Upper lobe of left lung (tissue), 6 donors: ENCODE measurements at regions not wholly inside any gene's neighbourhood (a gene's known extent, or its start where the extent isn't known, plus 50 kb on each side); places are given as distances from the start of the nearest gene placed in this dataset.

Experiments used
- ATAC-seq, 2 donors: fragments of 200-7000 bp; cut with Tn5 transposase; one replicate each; pipeline ENCODE4 v1.9.1; 2022; ENCODE audit warnings: mild to moderate bottlenecking in 2 of 2, moderate library complexity in 2 of 2; ENCODE audit not compliant: low FRiP score in 2 of 2
- DNase-seq, 2 donors: peaks; one replicate each; pipeline ENCODE4 v3.0.0-alpha.2; 2019 to 2020
- H3K27ac ChIP-seq, 4 donors: fragments of 200-600 bp; sonication (generic); one replicate each; pipeline ENCODE4 v1.5.1; 2016 to 2019
- H3K27me3 ChIP-seq, 4 donors: fragments of 200-600 bp; sonication (generic); one replicate each; pipeline ENCODE4 v1.5.1; 2017 to 2019
- H3K36me3 ChIP-seq, 4 donors: fragments of 200-600 bp; sonication (generic); one replicate each; pipeline ENCODE4 v1.5.1; 2016 to 2019
- H3K4me1 ChIP-seq, 4 donors: fragments of 200-600 bp; sonication (generic); one replicate each; pipeline ENCODE4 v1.5.1; 2018 to 2019
- H3K4me3 ChIP-seq, 4 donors: fragments of 200-600 bp; sonication (generic); one replicate each; pipeline ENCODE4 v1.5.1; 2017 to 2019; ENCODE audit warnings: mild to moderate bottlenecking in 2 of 4, moderate library complexity in 1 of 4
- H3K9me3 ChIP-seq, 4 donors: fragments of 200-600 bp; sonication (generic); one replicate each; pipeline ENCODE4 v1.5.1; 2018 to 2019
- POLR2AphosphoS5 ChIP-seq, 2 donors: sonication (generic); formaldehyde crosslinking; IDR thresholded peaks; one replicate each; pipeline ENCODE4 v1.5.1; 2017; ENCODE audit warnings: antibody characterized with exemption in 2 of 2
- WGBS, 2 donors: methylation state at CpG; one replicate each; pipeline ENCODE4 v1.1.5; 2017 to 2018; 5-methylcytosine and 5-hydroxymethylcytosine counted together
- TF ChIP-seq, protein P1 (sequence below), 6 experiments: fragments of 450-650 bp in 4 of 6; fragments of 200-600 bp in 2 of 6; sonication (generic) in 2 of 6; IDR thresholded peaks; one replicate each; pipeline ENCODE4 v1.5.1; 2016 to 2019; ENCODE audit warnings: antibody characterized with exemption in 6 of 6
- donor health status: DM: no; HTN: no; CAD: no; lungs with moderate emphysema.
- donor health status: DM: no; HTN: yes; CAD: no; lungs with severe emphysema.

DNA sequence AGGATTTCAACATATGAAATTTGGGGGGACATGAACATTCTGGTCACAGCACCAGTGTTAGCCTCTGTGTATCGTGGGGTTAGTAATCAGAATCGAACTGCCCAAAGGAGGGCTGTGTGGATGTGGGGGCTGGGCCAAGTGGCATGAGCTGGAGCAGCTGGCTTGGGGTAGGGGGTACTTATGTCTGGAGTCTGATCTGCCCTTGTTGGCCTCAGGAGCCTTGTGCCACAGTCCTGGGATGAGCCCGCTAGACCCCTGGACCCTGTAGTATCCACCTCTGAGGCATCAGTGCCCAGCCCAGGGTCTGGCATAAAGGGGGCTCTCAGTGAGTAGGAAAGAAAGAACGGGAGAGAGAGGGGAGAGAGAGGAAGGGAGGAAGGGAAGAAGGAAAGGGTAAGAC lies 67.3 kb downstream of the LRRC32 start:
- no peaks in the 10 kb centered on the region for H3K9me3 ChIP-seq
- no peaks in the 10 kb centered on the region for H3K27me3 ChIP-seq
- WGBS, 2 donors = 89 to 90% methylated on average over 2 to 4 of the region's 4 CpGs
- peak overlapping the region; percentile 32 to 75 (median 72) for H3K27ac ChIP-seq
- no peak overlapping the region for H3K4me3 ChIP-seq
- DNase-seq (no peak), ATAC-seq (no peak)
- no peaks in the 10 kb centered on the region for H3K36me3 ChIP-seq
- TF ChIP-seq POLR2AphosphoS5 (IDR thresholded peaks at IDR 0.05) = no peak
- TF ChIP-seq, protein P1, sequence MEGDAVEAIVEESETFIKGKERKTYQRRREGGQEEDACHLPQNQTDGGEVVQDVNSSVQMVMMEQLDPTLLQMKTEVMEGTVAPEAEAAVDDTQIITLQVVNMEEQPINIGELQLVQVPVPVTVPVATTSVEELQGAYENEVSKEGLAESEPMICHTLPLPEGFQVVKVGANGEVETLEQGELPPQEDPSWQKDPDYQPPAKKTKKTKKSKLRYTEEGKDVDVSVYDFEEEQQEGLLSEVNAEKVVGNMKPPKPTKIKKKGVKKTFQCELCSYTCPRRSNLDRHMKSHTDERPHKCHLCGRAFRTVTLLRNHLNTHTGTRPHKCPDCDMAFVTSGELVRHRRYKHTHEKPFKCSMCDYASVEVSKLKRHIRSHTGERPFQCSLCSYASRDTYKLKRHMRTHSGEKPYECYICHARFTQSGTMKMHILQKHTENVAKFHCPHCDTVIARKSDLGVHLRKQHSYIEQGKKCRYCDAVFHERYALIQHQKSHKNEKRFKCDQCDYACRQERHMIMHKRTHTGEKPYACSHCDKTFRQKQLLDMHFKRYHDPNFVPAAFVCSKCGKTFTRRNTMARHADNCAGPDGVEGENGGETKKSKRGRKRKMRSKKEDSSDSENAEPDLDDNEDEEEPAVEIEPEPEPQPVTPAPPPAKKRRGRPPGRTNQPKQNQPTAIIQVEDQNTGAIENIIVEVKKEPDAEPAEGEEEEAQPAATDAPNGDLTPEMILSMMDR (IDR thresholded peaks at IDR 0.05) = no peak
- H3K4me1 ChIP-seq = peaks cover 9 to 40% (median 25%) of the 10 kb centered on the region in 4 donors
